SK-N-SH (cell line): ENCODE measurements at regions not wholly inside any gene's neighbourhood (a gene's known extent, or its start where the extent isn't known, plus 50 kb on each side); places are given as distances from the start of the nearest gene placed in this dataset.

Source experiments
- CTCF ChIA-PET: fragments of 300-600, 350-600 bp; formaldehyde crosslinking; extraction: SDS; loops from one replicate; lab custom pipeline; 2021; lab: Yijun Ruan, JAX
- POLR2A ChIA-PET: fragments of 350-600 bp; sonication (Branson Sonifier 250); formaldehyde crosslinking; extraction: SDS; loops from one replicate; lab custom pipeline; 2020; ENCODE audit warnings: antibody characterized with exemption, inconsistent platforms; lab: Yijun Ruan, JAX
- DNase-seq: peaks from one replicate; pipeline ENCODE4 v3.0.0; 2012
- H2AFZ ChIP-seq: fragments of 200-600 bp; sonication (generic); 2 replicates; pipeline ENCODE4 v1.8.1; 2016; ENCODE audit warnings: antibody characterized with exemption, mild to moderate bottlenecking, low read depth
- H3F3A ChIP-seq: fragments of 200-600 bp; sonication (generic); replicated peaks from 2 replicates; pipeline ENCODE3; 2016; ENCODE audit warnings: antibody characterized with exemption, mild to moderate bottlenecking; ENCODE audit not compliant: insufficient read depth
- H3K27ac ChIP-seq, 2 experiments: fragments of 200-500 bp in 1 of 2; fragments of 200-600 bp in 1 of 2; sonication (Bioruptor generic) in 1 of 2; sonication (generic), shearing (Covaris generic) in 1 of 2; 2 replicates each; pipeline versions ENCODE4 v1.5.1 to v1.6.1; 2014 to 2016; ENCODE audit warnings: low read depth in 2 of 2, inconsistent platforms in 1 of 2, low read length in 1 of 2, mild to moderate bottlenecking in 1 of 2, mixed read lengths in 1 of 2
- H3K27me3 ChIP-seq: fragments of 200-600 bp; sonication (generic), shearing (Covaris generic); 2 replicates; pipeline ENCODE4 v1.6.1; 2016; ENCODE audit warnings: mixed run types; ENCODE audit not compliant: insufficient read depth
- H3K36me3 ChIP-seq, 2 experiments: fragments of 200-500 bp in 1 of 2; fragments of 200-600 bp in 1 of 2; sonication (Bioruptor generic) in 1 of 2; sonication (generic) in 1 of 2; replicated peaks in 1 of 2; 2 replicates each; pipeline versions ENCODE3 to v1.5.1; 2014 to 2016; ENCODE audit warnings: low read length in 1 of 2, mild to moderate bottlenecking in 1 of 2; ENCODE audit not compliant: insufficient read depth in 2 of 2, control insufficient read depth in 1 of 2
- H3K4me1 ChIP-seq, 2 experiments: fragments of 200-500 bp in 1 of 2; fragments of 200-600 bp in 1 of 2; sonication (Bioruptor generic) in 1 of 2; sonication (generic), shearing (Covaris generic) in 1 of 2; 2 replicates each; pipeline versions ENCODE4 v1.5.1 to v1.6.1; 2014 to 2016; ENCODE audit warnings: low read depth in 1 of 2, low read length in 1 of 2, mixed run types in 1 of 2; ENCODE audit not compliant: insufficient read depth in 2 of 2, control insufficient read depth in 1 of 2
- H3K4me2 ChIP-seq: fragments of 200-600 bp; sonication (generic), shearing (Covaris generic); 2 replicates; pipeline ENCODE4 v1.6.1; 2017; ENCODE audit warnings: mixed run types
- H3K4me3 ChIP-seq, 2 experiments: fragments of 200-500 bp in 1 of 2; fragments of 200-600 bp in 1 of 2; sonication (Bioruptor generic) in 1 of 2; sonication (generic), shearing (Covaris generic) in 1 of 2; 2 replicates each; pipeline versions ENCODE4 v1.5.1 to v1.8.1; 2014 to 2016; ENCODE audit warnings: low read depth in 2 of 2, inconsistent platforms in 1 of 2, low read length in 1 of 2, mild to moderate bottlenecking in 1 of 2, mixed read lengths in 1 of 2, moderate library complexity in 1 of 2
- H3K79me2 ChIP-seq: fragments of 200-600 bp; sonication (generic); 2 replicates; pipeline ENCODE4 v1.8.1; 2017; ENCODE audit warnings: mild to moderate bottlenecking; ENCODE audit not compliant: insufficient read depth
- H3K9ac ChIP-seq: fragments of 200-600 bp; sonication (generic); 2 replicates; pipeline ENCODE4 v1.6.1; 2017; ENCODE audit warnings: mixed run types
- H3K9me2 ChIP-seq: fragments of 200-600 bp; sonication (generic); 2 replicates; pipeline ENCODE4 v1.6.1; 2017; ENCODE audit warnings: mixed run types
- H3K9me3 ChIP-seq: fragments of 200-600 bp; sonication (generic); 2 replicates; pipeline ENCODE4 v1.6.1; 2017; ENCODE audit warnings: mixed run types, mild to moderate bottlenecking, moderate library complexity
- H4K20me1 ChIP-seq: fragments of 200-600 bp; sonication (generic); 2 replicates; pipeline ENCODE4 v1.6.1; 2017; ENCODE audit warnings: mild to moderate bottlenecking, mixed run types; ENCODE audit not compliant: insufficient read depth
- ELF1 ChIP-seq: IDR thresholded peaks from 2 replicates; pipeline ENCODE4 v1.4.0; 2012
- EP300 ChIP-seq, 2 experiments: IDR thresholded peaks; 2 replicates each; pipeline versions ENCODE4 v1.4.0 to v1.6.1; 2012; ENCODE audit warnings: borderline replicate concordance in 1 of 2, low read depth in 1 of 2, low read length in 1 of 2
- MXI1 ChIP-seq: IDR thresholded peaks from 2 replicates; pipeline ENCODE4 v1.6.1; 2012; ENCODE audit warnings: mild to moderate bottlenecking, low read depth, low read length, improper control_type of control experiment
- POLR2AphosphoS5 ChIP-seq: IDR thresholded peaks from 2 replicates; pipeline ENCODE4 v1.6.1; 2012; ENCODE audit warnings: low read depth, low read length
- RAD21 ChIP-seq: IDR thresholded peaks from 2 replicates; pipeline ENCODE4 v1.6.1; 2012; ENCODE audit warnings: mild to moderate bottlenecking, low read length
- SIN3A ChIP-seq: IDR thresholded peaks from 2 replicates; pipeline ENCODE4 v1.6.1; 2012; ENCODE audit warnings: low read depth, mild to moderate bottlenecking, low read length, moderate library complexity, borderline replicate concordance
- WGBS: methylation state at CpG from one replicate; pipeline ENCODE4 v1.1.6; 2017; ENCODE audit warnings: low lambda C conversion rate; 5-methylcytosine and 5-hydroxymethylcytosine counted together
- TF ChIP-seq, protein P1 (sequence below): fragments of 200-600 bp; sonication (generic); IDR thresholded peaks from 2 replicates; pipeline ENCODE4 v1.6.1; 2017; ENCODE audit warnings: antibody characterized with exemption, mild to moderate bottlenecking, moderate library complexity
- TF ChIP-seq, protein P2 (sequence below): IDR thresholded peaks from 2 replicates; pipeline ENCODE4 v1.4.0; 2012; ENCODE audit warnings: low read depth, borderline replicate concordance
- TF ChIP-seq, protein P3 (sequence below): IDR thresholded peaks from 2 replicates; pipeline ENCODE4 v1.4.0; 2012; ENCODE audit warnings: low read depth

DNA sequence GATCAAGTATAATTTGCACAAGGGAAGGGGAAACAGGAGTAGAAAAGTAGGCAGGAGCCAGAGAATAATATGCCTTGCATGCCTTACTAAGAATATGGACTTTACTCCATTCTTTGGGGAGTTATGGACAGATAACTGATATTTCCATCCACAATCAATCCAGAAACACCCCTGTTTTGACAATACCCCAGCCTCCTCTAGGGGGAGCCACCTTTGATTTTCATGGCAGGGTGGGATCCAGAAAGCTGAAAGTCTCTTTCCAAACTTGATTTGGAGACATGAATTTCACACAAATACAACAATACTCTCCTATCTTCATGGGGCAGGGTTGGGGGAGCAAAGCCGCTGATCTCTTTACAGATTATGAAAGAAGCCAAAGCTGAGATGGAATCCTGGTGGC lies 404.1 kb downstream of the FOXA2 start:
- Histone ChIP-seq H3K4me2 (no peak overlapping the region), H3K27me3 (no peaks in the 10 kb centered on the region), H3K4me3 (no peak overlapping the region), H4K20me1 (no peaks in the 10 kb centered on the region), H3K9me3 (no peaks in the 10 kb centered on the region), H3K9ac (no peak overlapping the region), H3K79me2 (no peaks in the 10 kb centered on the region), H3K9me2 (no peaks in the 10 kb centered on the region), H3K4me1 (no peaks in the 10 kb centered on the region), H3F3A (no peaks in the 10 kb centered on the region), H2AFZ (no peak overlapping the region), H3K36me3 (no peaks in the 10 kb centered on the region), H3K27ac (no peak overlapping the region)
- POLR2A ChIA-PET, result no interaction called here
- DNase-seq, result peak; percentile 12
- 0% methylated on average over 1 of the region's 1 CpG for WGBS
- TF ChIP-seq, protein P1, sequence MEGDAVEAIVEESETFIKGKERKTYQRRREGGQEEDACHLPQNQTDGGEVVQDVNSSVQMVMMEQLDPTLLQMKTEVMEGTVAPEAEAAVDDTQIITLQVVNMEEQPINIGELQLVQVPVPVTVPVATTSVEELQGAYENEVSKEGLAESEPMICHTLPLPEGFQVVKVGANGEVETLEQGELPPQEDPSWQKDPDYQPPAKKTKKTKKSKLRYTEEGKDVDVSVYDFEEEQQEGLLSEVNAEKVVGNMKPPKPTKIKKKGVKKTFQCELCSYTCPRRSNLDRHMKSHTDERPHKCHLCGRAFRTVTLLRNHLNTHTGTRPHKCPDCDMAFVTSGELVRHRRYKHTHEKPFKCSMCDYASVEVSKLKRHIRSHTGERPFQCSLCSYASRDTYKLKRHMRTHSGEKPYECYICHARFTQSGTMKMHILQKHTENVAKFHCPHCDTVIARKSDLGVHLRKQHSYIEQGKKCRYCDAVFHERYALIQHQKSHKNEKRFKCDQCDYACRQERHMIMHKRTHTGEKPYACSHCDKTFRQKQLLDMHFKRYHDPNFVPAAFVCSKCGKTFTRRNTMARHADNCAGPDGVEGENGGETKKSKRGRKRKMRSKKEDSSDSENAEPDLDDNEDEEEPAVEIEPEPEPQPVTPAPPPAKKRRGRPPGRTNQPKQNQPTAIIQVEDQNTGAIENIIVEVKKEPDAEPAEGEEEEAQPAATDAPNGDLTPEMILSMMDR, result peak; percentile 49
- TF ChIP-seq, protein P2, sequence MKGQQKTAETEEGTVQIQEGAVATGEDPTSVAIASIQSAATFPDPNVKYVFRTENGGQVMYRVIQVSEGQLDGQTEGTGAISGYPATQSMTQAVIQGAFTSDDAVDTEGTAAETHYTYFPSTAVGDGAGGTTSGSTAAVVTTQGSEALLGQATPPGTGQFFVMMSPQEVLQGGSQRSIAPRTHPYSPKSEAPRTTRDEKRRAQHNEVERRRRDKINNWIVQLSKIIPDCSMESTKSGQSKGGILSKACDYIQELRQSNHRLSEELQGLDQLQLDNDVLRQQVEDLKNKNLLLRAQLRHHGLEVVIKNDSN, result no peak
- CTCF ChIA-PET, result interaction anchor here (0.8 to 1.9 kb wide), 3 partner anchors 12 to 29 kb away, joined by 4 to 10 read pairs (median 4); no protein-coding TSS in a partner anchor

DNA sequence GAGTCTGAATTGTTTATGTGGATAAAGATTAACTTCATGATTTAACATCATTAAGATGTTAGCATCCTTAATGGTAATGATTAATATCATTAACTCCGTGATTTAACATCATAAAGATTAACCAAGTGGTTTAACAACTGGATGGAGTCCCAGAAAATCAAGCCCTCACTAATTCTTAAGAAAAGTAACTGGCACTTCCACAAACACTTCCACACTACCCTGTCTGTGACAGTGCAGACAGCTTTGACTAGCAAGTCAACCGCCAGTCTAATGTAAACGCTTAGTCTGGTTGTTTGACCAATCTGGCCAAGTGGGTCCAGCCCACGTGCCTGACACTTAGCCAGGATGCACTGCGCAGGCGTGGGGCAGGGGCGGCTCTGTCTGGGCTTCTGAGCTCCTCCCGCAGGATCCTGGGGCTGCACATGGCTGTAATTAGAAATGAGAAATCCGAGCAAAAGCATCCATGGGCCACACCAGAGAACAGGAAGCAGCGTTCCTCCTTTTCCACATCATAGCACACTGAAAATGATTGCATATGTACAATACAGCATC lies 424.2 kb downstream of the FOXA2 start:
- H3K36me3 ChIP-seq, result no peaks in the 10 kb centered on the region
- H4K20me1 ChIP-seq, result no peaks in the 10 kb centered on the region
- TF ChIP-seq POLR2AphosphoS5, result no peak
- no peak for TF ChIP-seq MXI1
- TF ChIP-seq SIN3A, result no peak
- no peak for TF ChIP-seq ELF1
- TF ChIP-seq RAD21, result no peak
- no peak for TF ChIP-seq EP300 (IDR thresholded peaks at IDR 0.05; ENCODE audit: borderline replicate concordance in 1 of 2, low read depth in 1 of 2, low read length in 1 of 2)
- TF ChIP-seq, protein P3, sequence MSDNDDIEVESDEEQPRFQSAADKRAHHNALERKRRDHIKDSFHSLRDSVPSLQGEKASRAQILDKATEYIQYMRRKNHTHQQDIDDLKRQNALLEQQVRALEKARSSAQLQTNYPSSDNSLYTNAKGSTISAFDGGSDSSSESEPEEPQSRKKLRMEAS, result no peak
- peak; percentile 9 for DNase-seq
- 3% methylated on average over 10 of the region's 10 CpGs for WGBS
- no peak overlapping the region for H2AFZ ChIP-seq
- no peak overlapping the region for H3K4me2 ChIP-seq
- no peaks in the 10 kb centered on the region for H3K9me3 ChIP-seq
- ChIA-PET POLR2A (no interaction called here), CTCF (no interaction called here)
- no peaks in the 10 kb centered on the region for H3K9me2 ChIP-seq
- H3K27me3 ChIP-seq, result no peaks in the 10 kb centered on the region
- no peaks in the 10 kb centered on the region for H3K4me1 ChIP-seq
- H3K79me2 ChIP-seq, result no peaks in the 10 kb centered on the region
- H3K4me3 ChIP-seq, result no peak overlapping the region
- H3F3A ChIP-seq, result no peaks in the 10 kb centered on the region
- no peak overlapping the region for H3K27ac ChIP-seq
- no peak overlapping the region for H3K9ac ChIP-seq
